OCI-LY1 (cell line): ENCODE measurements at regions not wholly inside any gene's neighbourhood (a gene's known extent, or its start where the extent isn't known, plus 50 kb on each side); places are given as distances from the start of the nearest gene placed in this dataset.
A peak's percentile ranks its signal among the peaks of the same experiment; 100 is the strongest.

ENCODE experiments used
- H2AFZ ChIP-seq: fragments of 200-600 bp; sonication (generic), shearing (Covaris generic); 2 replicates; pipeline ENCODE4 v1.6.0; 2014; ENCODE audit warnings: antibody characterized with exemption, mild to moderate bottlenecking, low read length
- H3F3A ChIP-seq: fragments of 200-600 bp; sonication (generic), shearing (Covaris generic); 2 replicates; pipeline ENCODE4 v1.6.0; 2014; ENCODE audit warnings: mild to moderate bottlenecking, antibody characterized with exemption, low read length, moderate library complexity; ENCODE audit not compliant: insufficient read depth
- H3K27ac ChIP-seq: fragments of 200-600 bp; sonication (generic); 2 replicates; pipeline ENCODE4 v1.5.1; 2014; ENCODE audit warnings: low read length, mixed run types, mild to moderate bottlenecking, low read depth; ENCODE audit not compliant: poor library complexity, severe bottlenecking
- H3K27me3 ChIP-seq: fragments of 200-600 bp; sonication (generic); 2 replicates; pipeline ENCODE4 v1.6.0; 2014; ENCODE audit warnings: antibody characterized with exemption, mild to moderate bottlenecking, low read length, moderate library complexity; ENCODE audit not compliant: insufficient read depth
- H3K36me3 ChIP-seq: fragments of 200-600 bp; sonication (generic); 2 replicates; pipeline ENCODE4 v1.6.1; 2014; ENCODE audit warnings: mild to moderate bottlenecking, antibody characterized with exemption, low read length, moderate library complexity, mixed read lengths; ENCODE audit not compliant: insufficient read depth
- H3K4me1 ChIP-seq: fragments of 200-600 bp; sonication (generic); 2 replicates; pipeline ENCODE4 v1.5.1; 2014; ENCODE audit warnings: mild to moderate bottlenecking, low read length, moderate library complexity; ENCODE audit not compliant: insufficient read depth, severe bottlenecking
- H3K4me2 ChIP-seq: fragments of 200-600 bp; sonication (generic), shearing (Covaris generic); 2 replicates; pipeline ENCODE4 v1.6.1; 2014; ENCODE audit warnings: low read length
- H3K4me3 ChIP-seq: fragments of 200-600 bp; sonication (generic); 2 replicates; pipeline ENCODE4 v1.5.1; 2014; ENCODE audit warnings: low read length, low read depth, mild to moderate bottlenecking, mixed read lengths; ENCODE audit not compliant: poor library complexity, severe bottlenecking
- H3K79me2 ChIP-seq: fragments of 200-600 bp; shearing (Covaris generic); 2 replicates; pipeline ENCODE4 v1.6.1; 2016; ENCODE audit warnings: mixed run types, low read length, mixed read lengths; ENCODE audit not compliant: insufficient read depth
- H3K9ac ChIP-seq: fragments of 200-600 bp; sonication (generic), shearing (Covaris generic); 2 replicates; pipeline ENCODE4 v1.6.1; 2014; ENCODE audit warnings: mild to moderate bottlenecking, low read length, mixed read lengths
- H3K9me2 ChIP-seq: fragments of 200-600 bp; sonication (generic), shearing (Covaris generic); 2 replicates; pipeline ENCODE4 v1.6.1; 2014; ENCODE audit warnings: low read depth, mild to moderate bottlenecking, low read length, mixed read lengths
- H3K9me3 ChIP-seq: fragments of 200-600 bp; shearing (Covaris generic); 2 replicates; pipeline ENCODE4 v1.6.1; 2014; ENCODE audit warnings: low read length, mixed read lengths
- H4K20me1 ChIP-seq: fragments of 200-600 bp; sonication (generic), shearing (Covaris generic); 2 replicates; pipeline ENCODE4 v1.6.0; 2016; ENCODE audit warnings: mild to moderate bottlenecking, low read length; ENCODE audit not compliant: insufficient read depth
- CTCF ChIP-seq: fragments of 200-600 bp; sonication (generic), shearing (Covaris generic); IDR thresholded peaks from 2 replicates; pipeline ENCODE4 v1.5.1; 2017; ENCODE audit warnings: mild to moderate bottlenecking, antibody characterized with exemption, low read length, moderate library complexity, mixed read lengths
- EZH2 ChIP-seq: fragments of 200-600 bp; sonication (generic), shearing (Covaris generic); IDR thresholded peaks from 2 replicates; pipeline ENCODE4 v1.8.0; 2017; ENCODE audit warnings: borderline replicate concordance, mixed run types, mild to moderate bottlenecking, antibody characterized with exemption, low read length, moderate library complexity, mixed read lengths

GRCh38 chr12:89840162-89840922, 131.7 kb upstream of the ATP2B1 start:
- Histone ChIP-seq H3K79me2 (no peaks in the 10 kb centered on the region), H3K4me3 (no peak overlapping the region), H2AFZ (peak overlapping the region; percentile 84; the same call in 1 of the 2 replicates), H3K27me3 (no peaks in the 10 kb centered on the region), H3K9me2 (no peaks in the 10 kb centered on the region), H4K20me1 (no peaks in the 10 kb centered on the region), H3K9ac (peak overlapping the region; percentile 46), H3F3A (no peaks in the 10 kb centered on the region), H3K36me3 (no peaks in the 10 kb centered on the region), H3K4me2 (peak overlapping the region; percentile 43), H3K27ac (peak overlapping the region; percentile 83), H3K9me3 (no peaks in the 10 kb centered on the region), H3K4me1 (peaks cover 53% of the 10 kb centered on the region)
- TF ChIP-seq CTCF, result no peak
- TF ChIP-seq EZH2, result no peak

GRCh38 chr12:89839444-89839843, 130.8 kb upstream of the ATP2B1 start:
- Histone ChIP-seq H3K9me2 (no peaks in the 10 kb centered on the region), H3K79me2 (no peaks in the 10 kb centered on the region), H4K20me1 (no peaks in the 10 kb centered on the region), H3K4me2 (peak overlapping the region; percentile 43; the same call in 1 of the 2 replicates), H3K9ac (peak overlapping the region; percentile 46), H3K4me1 (peaks cover 50% of the 10 kb centered on the region), H3F3A (no peaks in the 10 kb centered on the region), H3K27ac (peak overlapping the region; percentile 83), H3K36me3 (no peaks in the 10 kb centered on the region), H3K27me3 (no peaks in the 10 kb centered on the region), H2AFZ (peak overlapping the region; percentile 21), H3K9me3 (no peaks in the 10 kb centered on the region), H3K4me3 (no peak overlapping the region)
- TF ChIP-seq CTCF (no peak), EZH2 (no peak)

- Histone ChIP-seq H3K9me3 (no peaks in the 10 kb centered on the region), H3K4me2 (peak overlapping the region; percentile 43; the same call in 1 of the 2 replicates), H2AFZ (peak overlapping the region; percentile 21; the same call in 1 of the 2 replicates), H3F3A (no peaks in the 10 kb centered on the region), H3K9ac (peak overlapping the region; percentile 46), H3K9me2 (no peaks in the 10 kb centered on the region), H3K36me3 (no peaks in the 10 kb centered on the region), H4K20me1 (no peaks in the 10 kb centered on the region), H3K27ac (peak overlapping the region; percentile 83), H3K4me1 (peaks cover 50% of the 10 kb centered on the region), H3K79me2 (no peaks in the 10 kb centered on the region), H3K27me3 (no peaks in the 10 kb centered on the region), H3K4me3 (no peak overlapping the region)
- TF ChIP-seq EZH2, result no peak
- TF ChIP-seq CTCF, result no peak
These were observed 130.2 kb upstream of the ATP2B1 start for GRCh38 chr12:89838833-89839232.
